NOMO-1 treated with DMSO at 0.1 percent for 48 hours (cell line): ENCODE measurements at regions not wholly inside any gene's neighbourhood (a gene's known extent, or its start where the extent isn't known, plus 50 kb on each side); places are given as distances from the start of the nearest gene placed in this dataset.
"Not testable (repeated sequence)": the region's sequence is repeated elsewhere in the genome, so short reads cannot be mapped to it uniquely, and the experiment has no call there.

ENCODE experiments used
- DNase-seq: peaks from one replicate; lab custom pipeline; 2025; ENCODE audit not compliant: unreplicated experiment; lab: John Stamatoyannopoulos, UW

- DNase-seq: no peak
These were observed 59.0 kb upstream of the CHST15 start for GRCh38 chr10:124152139-124153022.

- DNase-seq: no peak
These were observed 58.2 kb upstream of the CHST15 start for GRCh38 chr10:124151466-124152095.

DNA sequence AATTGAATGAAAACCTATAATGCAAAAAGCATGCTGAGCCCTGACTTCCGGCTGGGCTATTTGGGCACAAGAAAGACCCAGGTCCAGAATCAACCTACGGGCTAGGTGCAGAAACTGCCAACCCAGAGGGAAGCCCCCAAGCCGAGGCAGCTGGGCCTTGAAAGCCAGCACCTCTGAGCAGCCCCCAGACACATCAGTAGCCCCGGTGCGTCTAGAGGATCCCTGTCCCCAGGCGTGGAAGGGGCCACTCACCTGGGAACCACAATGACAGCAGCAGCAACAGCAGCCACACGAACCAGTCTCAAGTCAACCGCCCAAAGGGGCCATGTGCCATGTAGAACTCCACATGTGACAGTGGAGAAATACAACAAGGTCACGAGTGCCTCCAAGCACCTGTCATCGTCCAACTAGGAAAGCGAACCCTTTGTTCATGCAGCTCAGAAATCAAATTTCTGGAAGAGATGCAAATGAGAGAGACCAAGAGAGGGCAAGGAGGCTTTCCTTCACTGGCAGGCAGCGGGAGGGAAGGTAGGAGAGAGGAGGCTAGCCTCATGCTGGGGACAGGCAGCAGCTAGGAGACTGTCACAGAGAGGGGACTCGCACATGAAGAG lies 57.5 kb upstream of the CHST15 start:
- no peak for DNase-seq

GRCh38 chr10:124150189-124150806 lies 56.9 kb upstream of the CHST15 start:
- no peak for DNase-seq

- DNase-seq: peak; percentile 72
These were observed 56.0 kb upstream of the CHST15 start for GRCh38 chr10:124149189-124150042.

- not testable (repeated sequence) for DNase-seq
These were observed 55.3 kb upstream of the CHST15 start for GRCh38 chr10:124148509-124149188.

- DNase-seq: no peak
These were observed 53.1 kb upstream of the CHST15 start for GRCh38 chr10:124146483-124146882.

- peak; percentile 92 for DNase-seq
These were observed 51.9 kb upstream of the CHST15 start for GRCh38 chr10:124145109-124145870.

- DNase-seq: no peak
These were observed 51.1 kb upstream of the CHST15 start for GRCh38 chr10:124144536-124144935.

- no peak for DNase-seq
These were observed 50.3 kb upstream of the CHST15 start for GRCh38 chr10:124143721-124144120.
